Endothelial cell (in vitro differentiated cells): ENCODE measurements at regions not wholly inside any gene's neighbourhood (a gene's known extent, or its start where the extent isn't known, plus 50 kb on each side); places are given as distances from the start of the nearest gene placed in this dataset.

Experiments
- DNase-seq: peaks from one replicate; pipeline ENCODE4 v3.0.0; 2021; ENCODE audit warnings: low spot score
- H3K27ac Mint-ChIP-seq: one replicate; pipeline ENCODE4 v1.8.0; 2021; ENCODE audit warnings: mixed read lengths, inconsistent platforms; ENCODE audit not compliant: unreplicated experiment
- H3K27me3 Mint-ChIP-seq: one replicate; pipeline ENCODE4 v1.8.0; 2021; ENCODE audit warnings: mild to moderate bottlenecking, moderate library complexity, mixed read lengths, inconsistent platforms; ENCODE audit not compliant: unreplicated experiment
- H3K36me3 Mint-ChIP-seq: one replicate; pipeline ENCODE4 v1.8.0; 2021; ENCODE audit warnings: mild to moderate bottlenecking, low read depth, mixed read lengths, inconsistent platforms; ENCODE audit not compliant: unreplicated experiment
- H3K4me1 Mint-ChIP-seq: one replicate; pipeline ENCODE4 v1.8.0; 2021; ENCODE audit warnings: mild to moderate bottlenecking, mixed read lengths, inconsistent platforms; ENCODE audit not compliant: unreplicated experiment
- H3K4me3 Mint-ChIP-seq: one replicate; pipeline ENCODE4 v1.8.0; 2021; ENCODE audit warnings: mild to moderate bottlenecking, mixed read lengths, inconsistent platforms; ENCODE audit not compliant: unreplicated experiment
- H3K9me3 Mint-ChIP-seq: one replicate; pipeline ENCODE4 v1.8.0; 2021; ENCODE audit warnings: mixed read lengths, inconsistent platforms; ENCODE audit not compliant: unreplicated experiment
- TF ChIP-seq, protein P1 (sequence below): fragments of 200-600 bp; sonication (generic); IDR thresholded peaks from one replicate; pipeline ENCODE4 v1.5.0; 2021; ENCODE audit warnings: antibody characterized with exemption; ENCODE audit not compliant: unreplicated experiment

DNA sequence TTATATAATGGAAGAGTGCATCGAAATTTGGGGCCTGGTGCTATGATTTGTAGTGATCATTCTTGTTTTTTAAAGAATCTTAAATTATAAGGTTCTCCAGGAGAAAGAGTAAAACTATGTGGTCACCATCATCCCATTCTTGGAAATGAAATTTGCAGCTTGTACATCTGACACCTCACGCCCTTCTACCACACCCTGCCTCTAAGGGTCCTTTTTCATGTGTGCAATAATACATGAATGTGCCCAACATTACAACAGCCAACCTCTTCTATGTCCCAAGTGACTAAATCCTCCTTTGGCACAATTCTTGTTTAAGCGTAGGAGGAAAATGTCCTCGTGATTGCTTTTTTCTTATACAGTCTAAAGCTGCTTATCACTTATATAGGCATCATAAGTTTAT lies 636.5 kb upstream of the NOVA1 start:
- H3K9me3 Mint-ChIP-seq = no peaks in the 10 kb centered on the region
- TF ChIP-seq, protein P1, sequence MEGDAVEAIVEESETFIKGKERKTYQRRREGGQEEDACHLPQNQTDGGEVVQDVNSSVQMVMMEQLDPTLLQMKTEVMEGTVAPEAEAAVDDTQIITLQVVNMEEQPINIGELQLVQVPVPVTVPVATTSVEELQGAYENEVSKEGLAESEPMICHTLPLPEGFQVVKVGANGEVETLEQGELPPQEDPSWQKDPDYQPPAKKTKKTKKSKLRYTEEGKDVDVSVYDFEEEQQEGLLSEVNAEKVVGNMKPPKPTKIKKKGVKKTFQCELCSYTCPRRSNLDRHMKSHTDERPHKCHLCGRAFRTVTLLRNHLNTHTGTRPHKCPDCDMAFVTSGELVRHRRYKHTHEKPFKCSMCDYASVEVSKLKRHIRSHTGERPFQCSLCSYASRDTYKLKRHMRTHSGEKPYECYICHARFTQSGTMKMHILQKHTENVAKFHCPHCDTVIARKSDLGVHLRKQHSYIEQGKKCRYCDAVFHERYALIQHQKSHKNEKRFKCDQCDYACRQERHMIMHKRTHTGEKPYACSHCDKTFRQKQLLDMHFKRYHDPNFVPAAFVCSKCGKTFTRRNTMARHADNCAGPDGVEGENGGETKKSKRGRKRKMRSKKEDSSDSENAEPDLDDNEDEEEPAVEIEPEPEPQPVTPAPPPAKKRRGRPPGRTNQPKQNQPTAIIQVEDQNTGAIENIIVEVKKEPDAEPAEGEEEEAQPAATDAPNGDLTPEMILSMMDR = no peak
- H3K27me3 Mint-ChIP-seq = no peaks in the 10 kb centered on the region
- no peak overlapping the region for H3K4me3 Mint-ChIP-seq
- no peaks in the 10 kb centered on the region for H3K4me1 Mint-ChIP-seq
- H3K36me3 Mint-ChIP-seq = no peaks in the 10 kb centered on the region
- DNase-seq = no peak
- H3K27ac Mint-ChIP-seq = no peak overlapping the region

DNA sequence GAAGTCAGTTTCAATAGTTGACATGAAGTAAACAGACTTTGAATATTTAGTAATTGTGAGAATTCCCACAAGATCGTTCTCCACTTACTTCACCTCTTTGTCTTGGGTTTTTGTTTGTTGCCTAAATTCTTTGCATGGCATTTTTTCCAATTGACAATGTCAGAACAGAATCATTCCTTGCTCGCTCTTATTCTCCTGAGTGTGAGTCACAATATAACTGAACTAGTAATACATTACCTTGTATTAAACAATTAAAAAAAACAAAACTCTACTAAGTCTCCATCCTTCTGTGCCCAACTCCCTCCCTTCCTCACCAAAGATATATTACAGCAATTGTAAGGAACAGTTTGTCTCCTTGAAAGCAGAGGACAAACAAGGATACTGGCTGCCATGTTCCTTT lies 638.8 kb upstream of the NOVA1 start:
- no peaks in the 10 kb centered on the region for H3K9me3 Mint-ChIP-seq
- H3K4me3 Mint-ChIP-seq = no peak overlapping the region
- H3K27ac Mint-ChIP-seq = no peak overlapping the region
- H3K27me3 Mint-ChIP-seq = no peaks in the 10 kb centered on the region
- no peaks in the 10 kb centered on the region for H3K36me3 Mint-ChIP-seq
- no peak for DNase-seq
- TF ChIP-seq, protein P1 = no peak
- H3K4me1 Mint-ChIP-seq = no peaks in the 10 kb centered on the region

DNA sequence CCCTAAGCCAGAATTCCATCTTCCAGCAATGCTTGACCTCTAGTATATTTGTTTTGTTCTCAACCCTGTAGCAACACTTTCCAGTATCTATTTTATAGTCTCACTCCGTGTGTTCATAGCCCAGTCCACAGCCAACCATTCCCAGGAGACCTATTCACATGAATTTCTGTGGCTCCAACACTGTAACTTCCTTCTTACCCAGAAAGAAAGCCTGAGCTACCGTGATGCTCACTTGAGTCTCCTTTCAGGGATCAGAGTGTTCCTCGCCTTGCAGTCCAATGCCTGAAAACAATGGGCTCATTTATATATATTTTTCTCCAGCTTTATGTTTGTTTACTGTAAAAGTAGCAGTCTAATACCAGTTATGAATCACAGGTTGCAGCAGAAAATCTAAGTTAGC lies 645.0 kb upstream of the NOVA1 start:
- DNase-seq = no peak
- H3K4me1 Mint-ChIP-seq = no peaks in the 10 kb centered on the region
- no peaks in the 10 kb centered on the region for H3K9me3 Mint-ChIP-seq
- no peak overlapping the region for H3K4me3 Mint-ChIP-seq
- TF ChIP-seq, protein P1 = no peak
- no peaks in the 10 kb centered on the region for H3K27me3 Mint-ChIP-seq
- no peak overlapping the region for H3K27ac Mint-ChIP-seq
- H3K36me3 Mint-ChIP-seq = no peaks in the 10 kb centered on the region

DNA sequence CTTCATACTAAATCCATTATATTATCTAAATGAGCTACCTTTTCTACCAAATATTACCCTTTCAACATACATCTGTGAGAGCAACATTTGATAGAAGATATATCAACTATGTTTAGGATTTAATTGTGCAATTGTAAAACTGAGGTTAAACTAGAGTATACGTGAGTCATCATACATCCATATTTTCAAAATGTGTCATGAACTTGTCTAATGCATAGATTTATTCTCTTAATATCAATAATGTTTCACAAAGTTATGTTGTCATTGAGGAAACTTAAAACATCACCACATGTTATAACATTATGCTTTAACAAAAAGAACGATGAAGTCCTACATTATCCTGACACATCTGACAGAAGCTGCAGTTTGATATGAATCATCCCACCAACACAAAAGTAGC lies 645.5 kb upstream of the NOVA1 start:
- TF ChIP-seq, protein P1 = no peak
- Mint-ChIP-seq H3K27ac (no peak overlapping the region), H3K36me3 (no peaks in the 10 kb centered on the region), H3K4me1 (no peaks in the 10 kb centered on the region), H3K4me3 (no peak overlapping the region), H3K9me3 (no peaks in the 10 kb centered on the region), H3K27me3 (no peaks in the 10 kb centered on the region)
- no peak for DNase-seq

DNA sequence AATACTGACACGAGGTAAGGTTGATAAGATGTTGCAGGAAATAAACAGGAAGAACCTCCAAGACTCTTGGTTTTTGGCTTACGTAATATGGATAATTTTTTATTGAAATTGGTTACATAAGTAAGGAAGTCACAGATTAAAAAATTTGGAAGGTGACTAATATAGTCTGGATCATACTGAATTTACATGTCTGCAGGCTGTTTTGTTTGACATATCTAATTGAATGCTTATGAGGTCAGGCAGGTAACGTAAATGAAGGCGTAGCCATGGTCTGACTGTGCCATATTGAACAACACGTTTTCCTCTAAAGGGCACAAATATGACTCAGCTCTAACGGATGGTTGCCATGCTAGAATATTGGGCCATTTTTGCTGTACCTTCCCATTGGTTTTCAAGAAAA lies 648.1 kb upstream of the NOVA1 start:
- DNase-seq = no peak
- Mint-ChIP-seq H3K9me3 (no peaks in the 10 kb centered on the region), H3K27ac (no peak overlapping the region), H3K4me3 (no peak overlapping the region), H3K4me1 (no peaks in the 10 kb centered on the region), H3K27me3 (no peaks in the 10 kb centered on the region), H3K36me3 (no peaks in the 10 kb centered on the region)
- TF ChIP-seq, protein P1 = no peak
